T-helper 9 cell (primary cell): ENCODE measurements at regions not wholly inside any gene's neighbourhood (a gene's known extent, or its start where the extent isn't known, plus 50 kb on each side); places are given as distances from the start of the nearest gene placed in this dataset.

Experiments used
- DNase-seq: peaks from one replicate; pipeline ENCODE4 v3.0.0-alpha.2; 2020

- DNase-seq: no peak
Measured at GRCh38 chr11:134794192-134794591, 382.1 kb upstream of the B3GAT1 start.

- DNase-seq: no peak
Measured at GRCh38 chr11:134792677-134793076, 380.6 kb upstream of the B3GAT1 start.

- DNase-seq: no peak
Measured at GRCh38 chr11:134792044-134792443, 380.0 kb upstream of the B3GAT1 start.

- DNase-seq: no peak
Measured at GRCh38 chr11:134791102-134791501, 379.1 kb upstream of the B3GAT1 start.

- DNase-seq: no peak
Measured at GRCh38 chr11:134789104-134789503, 377.1 kb upstream of the B3GAT1 start.

GRCh38 chr11:134786636-134787035 lies 374.6 kb upstream of the B3GAT1 start:
- no peak for DNase-seq

- no peak for DNase-seq
Measured at GRCh38 chr11:134785660-134786284, 373.7 kb upstream of the B3GAT1 start.

- no peak for DNase-seq
Measured at GRCh38 chr11:134785059-134785458, 373.0 kb upstream of the B3GAT1 start.

- no peak for DNase-seq
Measured at GRCh38 chr11:134784568-134784967, 372.5 kb upstream of the B3GAT1 start.

GRCh38 chr11:134784046-134784445 lies 372.0 kb upstream of the B3GAT1 start:
- DNase-seq: no peak

GRCh38 chr11:134783234-134783633 lies 371.2 kb upstream of the B3GAT1 start:
- DNase-seq: no peak

- no peak for DNase-seq
Measured at GRCh38 chr11:134781380-134781866, 369.4 kb upstream of the B3GAT1 start.

- DNase-seq: no peak
Measured at GRCh38 chr11:134780486-134781147, 368.6 kb upstream of the B3GAT1 start.

- DNase-seq: no peak
Measured at GRCh38 chr11:134779179-134779578, 367.1 kb upstream of the B3GAT1 start.

- DNase-seq: no peak
Measured at GRCh38 chr11:134768463-134768862, 356.4 kb upstream of the B3GAT1 start.

GRCh38 chr11:134765565-134765964 lies 353.5 kb upstream of the B3GAT1 start:
- DNase-seq: no peak

- no peak for DNase-seq
Measured at GRCh38 chr11:134764966-134765365, 352.9 kb upstream of the B3GAT1 start.

GRCh38 chr11:134764367-134764766 lies 352.3 kb upstream of the B3GAT1 start:
- DNase-seq: no peak

GRCh38 chr11:134763030-134763388 lies 351.0 kb upstream of the B3GAT1 start:
- no peak for DNase-seq

- DNase-seq: no peak
Measured at GRCh38 chr11:134762248-134763029, 350.4 kb upstream of the B3GAT1 start.

- no peak for DNase-seq
Measured at GRCh38 chr11:134761926-134762247, 349.8 kb upstream of the B3GAT1 start.

- no peak for DNase-seq
Measured at GRCh38 chr11:134761386-134761785, 349.3 kb upstream of the B3GAT1 start.

- DNase-seq: no peak
Measured at GRCh38 chr11:134760957-134761356, 348.9 kb upstream of the B3GAT1 start.

- no peak for DNase-seq
Measured at GRCh38 chr11:134760299-134760698, 348.3 kb upstream of the B3GAT1 start.
